ENCODE measurements at regions not wholly inside any gene's neighbourhood (a gene's known extent, or its start where the extent isn't known, plus 50 kb on each side); places are given as distances from the start of the nearest gene placed in this dataset.

- Histone ChIP-seq H3K27me3 (replicated peaks) (no peaks in the 10 kb centered on the region), H3K27ac (no peak overlapping the region), H3K4me3 (no peak overlapping the region), H3K9me3 (replicated peaks) (no peaks in the 10 kb centered on the region), H3K36me3 (no peaks in the 10 kb centered on the region), H3K4me1 (replicated peaks) (no peaks in the 10 kb centered on the region)
- DNase-seq (ENCODE audit: low read depth in 1 of 2, low spot score in 2 of 2): no peak
These were observed 290.0 kb upstream of the GADL1 start for GRCh38 chr3:31184261-31185061.

- Histone ChIP-seq H3K4me1 (replicated peaks) (no peaks in the 10 kb centered on the region), H3K9me3 (replicated peaks) (no peaks in the 10 kb centered on the region), H3K27ac (no peak overlapping the region), H3K36me3 (no peaks in the 10 kb centered on the region), H3K27me3 (replicated peaks) (no peaks in the 10 kb centered on the region), H3K4me3 (no peak overlapping the region)
- no peak for DNase-seq (ENCODE audit: low read depth in 1 of 2, low spot score in 2 of 2)
These were observed 290.5 kb upstream of the GADL1 start for GRCh38 chr3:31185062-31185357.

GRCh38 chr3:31186041-31186440 lies 291.6 kb upstream of the GADL1 start:
- Histone ChIP-seq H3K4me1 (replicated peaks) (no peaks in the 10 kb centered on the region), H3K27ac (no peak overlapping the region), H3K27me3 (replicated peaks) (no peaks in the 10 kb centered on the region), H3K4me3 (no peak overlapping the region), H3K9me3 (replicated peaks) (no peaks in the 10 kb centered on the region), H3K36me3 (no peaks in the 10 kb centered on the region)
- DNase-seq (ENCODE audit: low read depth in 1 of 2, low spot score in 2 of 2): no peak

GRCh38 chr3:31187380-31187779 lies 292.9 kb upstream of the GADL1 start:
- Histone ChIP-seq H3K27ac (no peak overlapping the region), H3K4me3 (no peak overlapping the region), H3K4me1 (replicated peaks) (no peaks in the 10 kb centered on the region), H3K36me3 (no peaks in the 10 kb centered on the region), H3K9me3 (replicated peaks) (no peaks in the 10 kb centered on the region), H3K27me3 (replicated peaks) (no peaks in the 10 kb centered on the region)
- DNase-seq (ENCODE audit: low read depth in 1 of 2, low spot score in 2 of 2): no peak

GRCh38 chr3:31188112-31188511 lies 293.7 kb upstream of the GADL1 start:
- DNase-seq (ENCODE audit: low read depth in 1 of 2, low spot score in 2 of 2): no peak
- no peaks in the 10 kb centered on the region for H3K27me3 ChIP-seq (replicated peaks)
- H3K27ac ChIP-seq: no peak overlapping the region
- H3K9me3 ChIP-seq (replicated peaks): no peaks in the 10 kb centered on the region
- no peaks in the 10 kb centered on the region for H3K36me3 ChIP-seq
- H3K4me1 ChIP-seq (replicated peaks): no peaks in the 10 kb centered on the region
- no peak overlapping the region for H3K4me3 ChIP-seq

GRCh38 chr3:31189330-31189729 lies 294.9 kb upstream of the GADL1 start:
- no peaks in the 10 kb centered on the region for H3K4me1 ChIP-seq (replicated peaks)
- H3K27me3 ChIP-seq (replicated peaks): no peaks in the 10 kb centered on the region
- H3K27ac ChIP-seq: no peak overlapping the region
- H3K36me3 ChIP-seq: no peaks in the 10 kb centered on the region
- no peak overlapping the region for H3K4me3 ChIP-seq
- no peak for DNase-seq (ENCODE audit: low read depth in 1 of 2, low spot score in 2 of 2)
- H3K9me3 ChIP-seq (replicated peaks): no peaks in the 10 kb centered on the region

- no peaks in the 10 kb centered on the region for H3K4me1 ChIP-seq (replicated peaks)
- DNase-seq (ENCODE audit: low read depth in 1 of 2, low spot score in 2 of 2): no peak
- H3K9me3 ChIP-seq (replicated peaks): no peaks in the 10 kb centered on the region
- no peaks in the 10 kb centered on the region for H3K36me3 ChIP-seq
- H3K4me3 ChIP-seq: no peak overlapping the region
- no peaks in the 10 kb centered on the region for H3K27me3 ChIP-seq (replicated peaks)
- no peak overlapping the region for H3K27ac ChIP-seq
These were observed 295.5 kb upstream of the GADL1 start for GRCh38 chr3:31189971-31190370.

- Histone ChIP-seq H3K9me3 (replicated peaks) (no peaks in the 10 kb centered on the region), H3K4me1 (replicated peaks) (peaks cover 4% of the 10 kb centered on the region), H3K27me3 (replicated peaks) (no peaks in the 10 kb centered on the region), H3K27ac (no peak overlapping the region), H3K36me3 (no peaks in the 10 kb centered on the region), H3K4me3 (no peak overlapping the region)
- no peak for DNase-seq (ENCODE audit: low read depth in 1 of 2, low spot score in 2 of 2)
These were observed 296.9 kb upstream of the GADL1 start for GRCh38 chr3:31191354-31191753.

GRCh38 chr3:31193429-31193828 lies 299.0 kb upstream of the GADL1 start:
- Histone ChIP-seq H3K4me1 (replicated peaks) (peaks cover 14% of the 10 kb centered on the region), H3K27me3 (replicated peaks) (no peaks in the 10 kb centered on the region), H3K27ac (no peak overlapping the region), H3K4me3 (no peak overlapping the region), H3K9me3 (replicated peaks) (no peaks in the 10 kb centered on the region), H3K36me3 (no peaks in the 10 kb centered on the region)
- no peak for DNase-seq (ENCODE audit: low read depth in 1 of 2, low spot score in 2 of 2)

- DNase-seq (ENCODE audit: low read depth in 1 of 2, low spot score in 2 of 2): no peak
These were observed 299.4 kb upstream of the GADL1 start for GRCh38 chr3:31193871-31194270.

GRCh38 chr3:31196261-31196660 lies 301.8 kb upstream of the GADL1 start:
- Histone ChIP-seq H3K27me3 (replicated peaks) (no peaks in the 10 kb centered on the region), H3K36me3 (no peaks in the 10 kb centered on the region), H3K4me3 (no peak overlapping the region), H3K27ac (peak overlapping the region; percentile 57), H3K9me3 (replicated peaks) (no peaks in the 10 kb centered on the region), H3K4me1 (replicated peaks) (peaks cover 14% of the 10 kb centered on the region)
- no peak for DNase-seq (ENCODE audit: low read depth in 1 of 2, low spot score in 2 of 2)

More at GRCh38 chr3:31193871-31194270, 299.4 kb upstream of the GADL1 start:
- H3K36me3 ChIP-seq: no peaks in the 10 kb centered on the region
- H3K27ac ChIP-seq: no peak overlapping the region
- H3K4me1 ChIP-seq (replicated peaks): peaks cover 14% of the 10 kb centered on the region
- H3K9me3 ChIP-seq (replicated peaks): no peaks in the 10 kb centered on the region
- no peak overlapping the region for H3K4me3 ChIP-seq
- H3K27me3 ChIP-seq (replicated peaks): no peaks in the 10 kb centered on the region

GRCh38 chr3:31196881-31197364 lies 302.5 kb upstream of the GADL1 start:
- DNase-seq (ENCODE audit: low read depth in 1 of 2, low spot score in 2 of 2): peak; percentile 56 to 80
- H3K27ac ChIP-seq: peak overlapping the region; percentile 57
- H3K4me1 ChIP-seq (replicated peaks): peaks cover 14% of the 10 kb centered on the region
- no peaks in the 10 kb centered on the region for H3K9me3 ChIP-seq (replicated peaks)
- H3K4me3 ChIP-seq: no peak overlapping the region
- no peaks in the 10 kb centered on the region for H3K36me3 ChIP-seq
- H3K27me3 ChIP-seq (replicated peaks): no peaks in the 10 kb centered on the region

GRCh38 chr3:31197941-31198340 lies 303.5 kb upstream of the GADL1 start:
- H3K4me1 ChIP-seq (replicated peaks): peaks cover 14% of the 10 kb centered on the region
- H3K27ac ChIP-seq: no peak overlapping the region; the same call in 1 of the 2 replicates
- H3K9me3 ChIP-seq (replicated peaks): no peaks in the 10 kb centered on the region
- H3K27me3 ChIP-seq (replicated peaks): no peaks in the 10 kb centered on the region
- no peaks in the 10 kb centered on the region for H3K36me3 ChIP-seq
- H3K4me3 ChIP-seq: no peak overlapping the region
- DNase-seq (ENCODE audit: low read depth in 1 of 2, low spot score in 2 of 2): no peak

GRCh38 chr3:31198890-31199289 lies 304.4 kb upstream of the GADL1 start:
- DNase-seq (ENCODE audit: low read depth in 1 of 2, low spot score in 2 of 2): no peak
- no peak overlapping the region for H3K27ac ChIP-seq
- no peaks in the 10 kb centered on the region for H3K9me3 ChIP-seq (replicated peaks)
- H3K4me3 ChIP-seq: no peak overlapping the region
- H3K27me3 ChIP-seq (replicated peaks): no peaks in the 10 kb centered on the region
- peaks cover 14% of the 10 kb centered on the region for H3K4me1 ChIP-seq (replicated peaks)
- H3K36me3 ChIP-seq: no peaks in the 10 kb centered on the region

Measured in SJSA1 (cell line).